ENCODE measurements at regions not wholly inside any gene's neighbourhood (a gene's known extent, or its start where the extent isn't known, plus 50 kb on each side); places are given as distances from the start of the nearest gene placed in this dataset.

GRCh38 chr14:26939755-26940154, 341.9 kb upstream of the NOVA1 start (continued):
- TF ChIP-seq, protein P1, sequence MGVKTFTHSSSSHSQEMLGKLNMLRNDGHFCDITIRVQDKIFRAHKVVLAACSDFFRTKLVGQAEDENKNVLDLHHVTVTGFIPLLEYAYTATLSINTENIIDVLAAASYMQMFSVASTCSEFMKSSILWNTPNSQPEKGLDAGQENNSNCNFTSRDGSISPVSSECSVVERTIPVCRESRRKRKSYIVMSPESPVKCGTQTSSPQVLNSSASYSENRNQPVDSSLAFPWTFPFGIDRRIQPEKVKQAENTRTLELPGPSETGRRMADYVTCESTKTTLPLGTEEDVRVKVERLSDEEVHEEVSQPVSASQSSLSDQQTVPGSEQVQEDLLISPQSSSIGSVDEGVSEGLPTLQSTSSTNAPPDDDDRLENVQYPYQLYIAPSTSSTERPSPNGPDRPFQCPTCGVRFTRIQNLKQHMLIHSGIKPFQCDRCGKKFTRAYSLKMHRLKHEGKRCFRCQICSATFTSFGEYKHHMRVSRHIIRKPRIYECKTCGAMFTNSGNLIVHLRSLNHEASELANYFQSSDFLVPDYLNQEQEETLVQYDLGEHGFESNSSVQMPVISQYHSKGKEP (tag by site-specific recombination; IDR thresholded peaks at IDR 0.05): no peak
- TF ChIP-seq, protein P2, sequence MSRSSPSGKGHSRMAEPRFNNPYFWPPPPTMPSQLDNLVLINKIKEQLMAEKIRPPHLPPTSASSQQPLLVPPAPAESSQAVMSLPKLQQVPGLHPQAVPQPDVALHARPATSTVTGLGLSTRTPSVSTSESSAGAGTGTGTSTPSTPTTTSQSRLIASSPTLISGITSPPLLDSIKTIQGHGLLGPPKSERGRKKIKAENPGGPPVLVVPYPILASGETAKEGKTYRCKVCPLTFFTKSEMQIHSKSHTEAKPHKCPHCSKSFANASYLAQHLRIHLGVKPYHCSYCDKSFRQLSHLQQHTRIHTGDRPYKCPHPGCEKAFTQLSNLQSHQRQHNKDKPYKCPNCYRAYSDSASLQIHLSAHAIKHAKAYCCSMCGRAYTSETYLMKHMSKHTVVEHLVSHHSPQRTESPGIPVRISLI (tag by site-specific recombination; IDR thresholded peaks at IDR 0.05): no peak
- no peak for TF ChIP-seq TSHZ1 (tag by site-specific recombination; IDR thresholded peaks at IDR 0.05; ENCODE audit: borderline replicate concordance)
- TF ChIP-seq SP2 (tag by site-specific recombination; IDR thresholded peaks at IDR 0.05): no peak
- TF ChIP-seq ZNF174 (tag by site-specific recombination; IDR thresholded peaks at IDR 0.05): no peak

DNA sequence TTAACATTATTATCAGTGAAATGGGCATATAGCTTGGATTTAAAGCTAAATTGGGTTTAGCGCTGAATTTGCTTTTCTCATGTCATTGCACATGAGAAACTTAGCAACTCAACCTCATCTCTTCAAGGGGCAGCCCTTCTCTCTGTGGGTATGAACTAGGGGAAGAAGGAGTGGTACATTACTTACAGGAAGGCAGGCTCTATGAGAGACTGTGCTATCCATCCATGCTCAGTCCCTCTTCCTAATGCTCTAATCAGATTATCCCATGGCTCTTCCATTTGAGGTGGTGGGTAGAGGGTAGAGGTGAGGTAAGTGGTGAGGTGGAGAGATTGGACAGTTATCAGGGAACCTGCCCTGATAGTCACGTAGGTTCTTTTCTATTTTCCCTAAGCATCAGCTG, 343.7 kb upstream of the NOVA1 start:
- Histone ChIP-seq H3K4me3 (ENCODE audit: low read depth, low read length) (no peak overlapping the region), H3K9me3 (ENCODE audit: control insufficient read depth, insufficient read depth, low read depth, low read length) (no peaks in the 10 kb centered on the region), H3K4me1 (ENCODE audit: control insufficient read depth, insufficient read depth, low read length) (no peaks in the 10 kb centered on the region), H3K27ac (ENCODE audit: extremely low read depth, low read depth, low read length) (no peak overlapping the region), H3K36me3 (ENCODE audit: control insufficient read depth in 2 of 2, insufficient read depth in 1 of 2, low read length in 2 of 2) (no peaks in the 10 kb centered on the region)
- POLR2A ChIA-PET: no interaction called here
- TF ChIP-seq, protein P3, sequence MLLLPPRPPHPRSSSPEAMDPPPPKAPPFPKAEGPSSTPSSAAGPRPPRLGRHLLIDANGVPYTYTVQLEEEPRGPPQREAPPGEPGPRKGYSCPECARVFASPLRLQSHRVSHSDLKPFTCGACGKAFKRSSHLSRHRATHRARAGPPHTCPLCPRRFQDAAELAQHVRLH (tag by site-specific recombination; IDR thresholded peaks at IDR 0.05): no peak
- TF ChIP-seq, protein P4, sequence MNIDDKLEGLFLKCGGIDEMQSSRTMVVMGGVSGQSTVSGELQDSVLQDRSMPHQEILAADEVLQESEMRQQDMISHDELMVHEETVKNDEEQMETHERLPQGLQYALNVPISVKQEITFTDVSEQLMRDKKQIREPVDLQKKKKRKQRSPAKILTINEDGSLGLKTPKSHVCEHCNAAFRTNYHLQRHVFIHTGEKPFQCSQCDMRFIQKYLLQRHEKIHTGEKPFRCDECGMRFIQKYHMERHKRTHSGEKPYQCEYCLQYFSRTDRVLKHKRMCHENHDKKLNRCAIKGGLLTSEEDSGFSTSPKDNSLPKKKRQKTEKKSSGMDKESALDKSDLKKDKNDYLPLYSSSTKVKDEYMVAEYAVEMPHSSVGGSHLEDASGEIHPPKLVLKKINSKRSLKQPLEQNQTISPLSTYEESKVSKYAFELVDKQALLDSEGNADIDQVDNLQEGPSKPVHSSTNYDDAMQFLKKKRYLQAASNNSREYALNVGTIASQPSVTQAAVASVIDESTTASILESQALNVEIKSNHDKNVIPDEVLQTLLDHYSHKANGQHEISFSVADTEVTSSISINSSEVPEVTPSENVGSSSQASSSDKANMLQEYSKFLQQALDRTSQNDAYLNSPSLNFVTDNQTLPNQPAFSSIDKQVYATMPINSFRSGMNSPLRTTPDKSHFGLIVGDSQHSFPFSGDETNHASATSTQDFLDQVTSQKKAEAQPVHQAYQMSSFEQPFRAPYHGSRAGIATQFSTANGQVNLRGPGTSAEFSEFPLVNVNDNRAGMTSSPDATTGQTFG (tag by site-specific recombination; IDR thresholded peaks at IDR 0.05; ENCODE audit: borderline replicate concordance): no peak
- TF ChIP-seq ZNF629 (tag by site-specific recombination; IDR thresholded peaks at IDR 0.05) (no peak), ZFP37 (tag by site-specific recombination; IDR thresholded peaks at IDR 0.05) (no peak), ZNF513 (tag by site-specific recombination; IDR thresholded peaks at IDR 0.05) (no peak), ZNF660 (tag by site-specific recombination; IDR thresholded peaks at IDR 0.05) (no peak), ZNF10 (tag by site-specific recombination; IDR thresholded peaks at IDR 0.05) (no peak), ZNF544 (tag by site-specific recombination; IDR thresholded peaks at IDR 0.05) (no peak)
- CTCF ChIA-PET: no interaction called here

Measured in HEK293 (cell line).